Adrenal gland (tissue), 9 donors: ENCODE measurements at regions not wholly inside any gene's neighbourhood (a gene's known extent, or its start where the extent isn't known, plus 50 kb on each side); places are given as distances from the start of the nearest gene placed in this dataset.
A peak's percentile ranks its signal among the peaks of the same experiment; 100 is the strongest.

Experiments
- DNase-seq, 7 donors: peaks; one replicate each; pipeline ENCODE4 v3.0.0-alpha.2; 2019 to 2020
- H3K27ac ChIP-seq, 5 donors: fragments of 200-600 bp; sonication (generic) in 4 of 5; 1 replicate in 3 of 5; 2 replicates in 2 of 5; pipeline versions ENCODE4 v1.5.1 to v1.8.0; 2016 to 2020; ENCODE audit warnings: mild to moderate bottlenecking in 1 of 5
- H3K27me3 ChIP-seq: fragments of 200-600 bp; 2 replicates; pipeline ENCODE4 v1.8.0; 2021
- H3K36me3 ChIP-seq, 2 donors: fragments of 200-600 bp; replicated peaks in 1 of 2; 1 replicate in 1 of 2; 2 replicates in 1 of 2; pipeline versions ENCODE4 v1.5.1 to v1.8.0; 2018 to 2022
- H3K4me1 ChIP-seq, 2 donors: fragments of 200-600 bp; replicated peaks in 1 of 2; 1 replicate in 1 of 2; 2 replicates in 1 of 2; pipeline versions ENCODE4 v1.5.1 to v1.8.0; 2018 to 2021
- H3K4me3 ChIP-seq, 4 donors: fragments of 200-600 bp; sonication (generic) in 3 of 4; one replicate each; pipeline ENCODE4 v1.5.1; 2016 to 2018
- H3K9me3 ChIP-seq, 3 donors: fragments of 200-600 bp; sonication (generic) in 1 of 3; replicated peaks in 1 of 3; 1 replicate in 2 of 3; 2 replicates in 1 of 3; pipeline versions ENCODE4 v1.5.1 to v1.8.0; 2016 to 2021
- POLR2A ChIP-seq, 2 donors: fragments of 450-650 bp; IDR thresholded peaks; one replicate each; pipeline ENCODE4 v1.6.1; 2017; ENCODE audit warnings: antibody characterized with exemption in 2 of 2, mild to moderate bottlenecking in 2 of 2, moderate library complexity in 1 of 2
- WGBS, 4 donors: extraction: QIAGEN DNeasy Blood & Tissue Kit in 2 of 4; methylation state at CpG; one replicate each; pipeline versions ENCODE4 v1.1.5 to v1.1.7; 2013 to 2017; 5-methylcytosine and 5-hydroxymethylcytosine counted together
- intact Hi-C, 2 donors: fragments of 100-400 bp; cut with DNase I; formaldehyde crosslinking; loops; one replicate each; pipeline versions ENCODE4 v1.14.1 to v1.15.0; 2022 to 2023
- TF ChIP-seq, protein P1 (sequence below), 6 experiments: fragments of 450-650 bp in 4 of 6; fragments of 200-600 bp in 2 of 6; sonication (generic) in 1 of 6; IDR thresholded peaks; 1 replicate in 5 of 6; 2 replicates in 1 of 6; pipeline versions ENCODE4 v1.5.1 to v1.8.0; 2016 to 2021; ENCODE audit warnings: antibody characterized with exemption in 6 of 6, mild to moderate bottlenecking in 2 of 6, moderate library complexity in 1 of 6
- donor health status: healthy with polysubstance abuse.
- donor health status: Bipolar disorder and iron deficiency.
- donor health status: DM: yes; HTN: yes; CAD: no.
- donor health status: DM: no; HTN: no; CAD: no.
- donor health status: DM: no; HTN: no; CAD: no.

DNA sequence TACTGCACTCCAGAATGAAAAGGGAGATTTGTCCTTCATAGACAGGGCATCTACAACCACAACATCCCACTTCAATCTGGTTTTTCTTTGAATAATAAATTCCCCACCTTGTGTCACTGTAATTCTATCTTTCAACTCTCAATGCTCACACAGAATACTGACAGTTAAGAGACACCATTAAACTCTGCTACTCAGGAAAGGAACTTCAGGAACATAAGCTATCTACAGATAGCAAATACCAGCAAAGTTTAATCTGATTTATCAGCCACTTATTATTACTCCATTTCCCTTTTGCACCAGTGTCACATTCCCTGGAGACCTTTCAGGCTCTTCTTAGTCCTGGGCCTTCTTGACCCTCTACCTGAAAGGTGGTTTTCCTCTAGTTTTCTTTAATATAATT is 152.0 kb upstream of the LPP start:
- intact Hi-C loops = no loop called here
- TF ChIP-seq, protein P1, sequence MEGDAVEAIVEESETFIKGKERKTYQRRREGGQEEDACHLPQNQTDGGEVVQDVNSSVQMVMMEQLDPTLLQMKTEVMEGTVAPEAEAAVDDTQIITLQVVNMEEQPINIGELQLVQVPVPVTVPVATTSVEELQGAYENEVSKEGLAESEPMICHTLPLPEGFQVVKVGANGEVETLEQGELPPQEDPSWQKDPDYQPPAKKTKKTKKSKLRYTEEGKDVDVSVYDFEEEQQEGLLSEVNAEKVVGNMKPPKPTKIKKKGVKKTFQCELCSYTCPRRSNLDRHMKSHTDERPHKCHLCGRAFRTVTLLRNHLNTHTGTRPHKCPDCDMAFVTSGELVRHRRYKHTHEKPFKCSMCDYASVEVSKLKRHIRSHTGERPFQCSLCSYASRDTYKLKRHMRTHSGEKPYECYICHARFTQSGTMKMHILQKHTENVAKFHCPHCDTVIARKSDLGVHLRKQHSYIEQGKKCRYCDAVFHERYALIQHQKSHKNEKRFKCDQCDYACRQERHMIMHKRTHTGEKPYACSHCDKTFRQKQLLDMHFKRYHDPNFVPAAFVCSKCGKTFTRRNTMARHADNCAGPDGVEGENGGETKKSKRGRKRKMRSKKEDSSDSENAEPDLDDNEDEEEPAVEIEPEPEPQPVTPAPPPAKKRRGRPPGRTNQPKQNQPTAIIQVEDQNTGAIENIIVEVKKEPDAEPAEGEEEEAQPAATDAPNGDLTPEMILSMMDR (IDR thresholded peaks at IDR 0.05) = no peak
- TF ChIP-seq POLR2A (IDR thresholded peaks at IDR 0.05) = no peak
- DNase-seq = no peak
- Histone ChIP-seq H3K27ac (no peak overlapping the region), H3K4me1 (no peaks in the 10 kb centered on the region), H3K36me3 (no peaks in the 10 kb centered on the region), H3K9me3 (no peaks in the 10 kb centered on the region), H3K4me3 (no peak overlapping the region), H3K27me3 (no peaks in the 10 kb centered on the region)

GRCh38 chr3:188002626-188003138 is 151.3 kb upstream of the LPP start:
- DNase-seq = peak in 1 of 7 donors; percentile 15
- TF ChIP-seq, protein P1 (IDR thresholded peaks at IDR 0.05) = no peak
- no peak for TF ChIP-seq POLR2A (IDR thresholded peaks at IDR 0.05)
- no peaks in the 10 kb centered on the region for H3K9me3 ChIP-seq
- WGBS, 4 donors = 85 to 100% (median 99%) methylated on average over 1 of the region's 1 CpG
- no peaks in the 10 kb centered on the region for H3K4me1 ChIP-seq
- H3K27ac ChIP-seq = no peak overlapping the region
- H3K4me3 ChIP-seq = no peak overlapping the region
- no peaks in the 10 kb centered on the region for H3K27me3 ChIP-seq
- H3K36me3 ChIP-seq = no peaks in the 10 kb centered on the region
- intact Hi-C loops = no loop called here

- Histone ChIP-seq H3K27ac (no peak overlapping the region), H3K27me3 (no peaks in the 10 kb centered on the region), H3K4me3 (no peak overlapping the region), H3K4me1 (no peaks in the 10 kb centered on the region), H3K36me3 (no peaks in the 10 kb centered on the region), H3K9me3 (no peaks in the 10 kb centered on the region)
- TF ChIP-seq, protein P1 (IDR thresholded peaks at IDR 0.05) = no peak
- TF ChIP-seq POLR2A (IDR thresholded peaks at IDR 0.05) = no peak
- WGBS, 4 donors = 85 to 93% (median 89%) methylated on average over 9 of the region's 9 CpGs
- DNase-seq = no peak
- intact Hi-C loops = no loop called here
Measured at GRCh38 chr3:188003188-188004171, 150.5 kb upstream of the LPP start.

- intact Hi-C loops = no loop called here
- H3K9me3 ChIP-seq = no peaks in the 10 kb centered on the region
- H3K27ac ChIP-seq = no peak overlapping the region
- 81 to 84% (median 84%) methylated on average over 17 of the region's 17 CpGs for WGBS, 4 donors
- no peak overlapping the region for H3K4me3 ChIP-seq
- no peaks in the 10 kb centered on the region for H3K36me3 ChIP-seq
- H3K4me1 ChIP-seq = no peaks in the 10 kb centered on the region
- DNase-seq = peak in 1 of 7 donors; percentile 11
- H3K27me3 ChIP-seq = no peaks in the 10 kb centered on the region
- TF ChIP-seq POLR2A (IDR thresholded peaks at IDR 0.05) = no peak
- TF ChIP-seq, protein P1 (IDR thresholded peaks at IDR 0.05) = no peak
Measured at GRCh38 chr3:188006726-188007393, 147.1 kb upstream of the LPP start.
